GM21526 (cell line): ENCODE measurements at regions not wholly inside any gene's neighbourhood (a gene's known extent, or its start where the extent isn't known, plus 50 kb on each side); places are given as distances from the start of the nearest gene placed in this dataset.
A peak's percentile ranks its signal among the peaks of the same experiment; 100 is the strongest.
"Not testable (repeated sequence)": the region's sequence is repeated elsewhere in the genome, so short reads cannot be mapped to it uniquely, and the experiment has no call there.

ENCODE experiments used
- ATAC-seq: cut with Tn5 transposase; IDR thresholded peaks from one replicate; pipeline ENCODE4 v1.9.1; 2021; ENCODE audit warnings: moderate library complexity; ENCODE audit not compliant: unreplicated experiment, low FRiP score

GRCh38 chr6:11891547-11891946 is 112.9 kb upstream of the ADTRP start:
- ATAC-seq: no peak

- no peak for ATAC-seq
Observed at GRCh38 chr6:11890849-11891248, 112.2 kb upstream of the ADTRP start.

GRCh38 chr6:11890209-11890608 is 111.6 kb upstream of the ADTRP start:
- ATAC-seq: no peak

- ATAC-seq: no peak
Observed at GRCh38 chr6:11889572-11889971, 111.0 kb upstream of the ADTRP start.

GRCh38 chr6:11888727-11889126 is 110.1 kb upstream of the ADTRP start:
- ATAC-seq: no peak

GRCh38 chr6:11885159-11885558 is 106.6 kb upstream of the ADTRP start:
- ATAC-seq: no peak

GRCh38 chr6:11883471-11883870 is 104.9 kb upstream of the ADTRP start:
- not testable (repeated sequence) for ATAC-seq

GRCh38 chr6:11880156-11880555 is 101.6 kb upstream of the ADTRP start:
- ATAC-seq: not testable (repeated sequence)

- ATAC-seq: no peak
Observed at GRCh38 chr6:11878735-11879134, 100.1 kb upstream of the ADTRP start.

GRCh38 chr6:11878029-11878428 is 99.4 kb upstream of the ADTRP start:
- ATAC-seq: no peak

GRCh38 chr6:11876934-11877433 is 98.4 kb upstream of the ADTRP start:
- peak; percentile 76 for ATAC-seq

GRCh38 chr6:11875325-11876109 is 96.9 kb upstream of the ADTRP start:
- ATAC-seq: no peak

- no peak for ATAC-seq
Observed at GRCh38 chr6:11869672-11870340, 91.2 kb upstream of the ADTRP start.

- no peak for ATAC-seq
Observed at GRCh38 chr6:11868392-11868791, 89.8 kb upstream of the ADTRP start.

GRCh38 chr6:11865680-11866300 is 87.2 kb upstream of the ADTRP start:
- no peak for ATAC-seq

- no peak for ATAC-seq
Observed at GRCh38 chr6:11858439-11858838, 79.8 kb upstream of the ADTRP start.

GRCh38 chr6:11855743-11856142 is 77.1 kb upstream of the ADTRP start:
- no peak for ATAC-seq

- no peak for ATAC-seq
Observed at GRCh38 chr6:11854408-11855165, 76.0 kb upstream of the ADTRP start.

- no peak for ATAC-seq
Observed at GRCh38 chr6:11853678-11854407, 75.2 kb upstream of the ADTRP start.

GRCh38 chr6:11852061-11852651 is 73.6 kb upstream of the ADTRP start:
- ATAC-seq: peak; percentile 66
